ENCODE measurements at regions not wholly inside any gene's neighbourhood (a gene's known extent, or its start where the extent isn't known, plus 50 kb on each side); places are given as distances from the start of the nearest gene placed in this dataset.

GRCh38 chr9:776086-776485 is 65.4 kb upstream of the DMRT1 start:
- no peak for DNase-seq

- no peak for DNase-seq
Observed at GRCh38 chr9:777978-778377, 63.5 kb upstream of the DMRT1 start.

GRCh38 chr9:784202-784601 is 57.3 kb upstream of the DMRT1 start:
- DNase-seq: no peak

GRCh38 chr9:784916-785315 is 56.6 kb upstream of the DMRT1 start:
- no peak for DNase-seq

DNA sequence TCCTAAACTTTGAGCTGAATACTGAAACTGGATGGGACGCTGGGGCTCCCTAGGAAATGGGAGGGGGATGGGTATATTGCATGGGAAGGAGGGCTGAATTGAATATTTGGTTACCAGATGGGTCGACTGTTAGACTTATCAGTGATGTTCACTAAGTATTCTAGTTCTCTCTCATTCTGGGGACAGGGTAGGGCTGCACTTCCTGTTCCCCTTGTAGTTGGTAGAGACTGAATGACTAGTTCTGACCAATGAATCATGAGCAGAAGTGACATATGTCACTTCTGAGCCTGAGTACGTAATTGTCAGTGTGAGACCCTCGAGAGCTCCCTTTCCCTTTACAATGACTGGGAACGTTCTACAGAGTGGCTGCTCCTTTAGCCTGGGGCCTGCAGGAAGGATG is 55.5 kb upstream of the DMRT1 start:
- no peak for DNase-seq

DNA sequence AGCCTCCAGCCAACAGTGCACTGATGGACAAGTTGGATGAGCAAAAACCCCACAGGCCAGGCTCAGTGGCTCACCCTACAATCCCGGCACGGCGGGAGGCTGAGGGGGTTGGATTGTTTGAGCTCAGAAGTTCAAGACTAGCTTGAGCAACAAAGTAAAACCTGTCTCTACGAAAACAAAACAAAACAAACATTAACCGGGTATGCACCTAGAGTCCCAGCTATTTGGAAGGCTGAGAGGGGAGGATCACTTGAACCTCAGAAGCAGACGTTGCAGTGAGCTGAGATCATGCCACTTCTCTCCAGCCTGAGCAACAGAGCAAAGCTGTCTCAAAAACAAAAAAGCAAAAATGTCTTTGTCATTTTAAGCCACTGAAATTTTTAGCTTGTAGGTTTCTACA is 55.1 kb upstream of the DMRT1 start:
- DNase-seq: no peak

DNA sequence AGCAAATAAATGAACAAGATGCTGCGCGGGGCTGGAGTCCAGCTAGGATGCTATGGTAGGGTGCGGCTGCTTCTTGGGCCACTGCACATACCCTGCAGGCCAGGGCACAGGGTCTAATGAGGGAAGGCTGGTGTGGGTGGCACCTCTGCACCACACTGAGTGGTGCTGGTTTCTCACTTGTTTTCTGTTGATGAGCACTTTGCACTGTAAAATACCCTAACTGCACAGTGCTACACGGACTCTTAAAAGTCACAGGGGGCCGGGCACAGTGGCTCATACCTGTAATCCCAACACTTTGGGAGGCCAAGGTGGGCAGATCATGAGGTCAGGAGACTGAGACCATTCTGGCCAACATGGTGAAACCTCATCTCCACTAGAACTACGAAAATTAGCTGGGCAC is 52.7 kb upstream of the DMRT1 start:
- no peak for DNase-seq
